Endodermal cell (in vitro differentiated cells): ENCODE measurements at regions not wholly inside any gene's neighbourhood (a gene's known extent, or its start where the extent isn't known, plus 50 kb on each side); places are given as distances from the start of the nearest gene placed in this dataset.

Source experiments
- DNase-seq: peaks from one replicate; pipeline ENCODE4 v3.0.0-alpha.2; 2017
- H3K27ac ChIP-seq: 2 replicates; pipeline ENCODE4 v1.5.1; 2013; ENCODE audit warnings: mild to moderate bottlenecking, low read depth, low read length, moderate library complexity
- H3K27me3 ChIP-seq: 2 replicates; pipeline ENCODE4 v1.6.1; 2013; ENCODE audit warnings: mild to moderate bottlenecking, low read length, moderate library complexity; ENCODE audit not compliant: insufficient read depth, control insufficient read depth, poor library complexity, severe bottlenecking
- H3K36me3 ChIP-seq: 2 replicates; pipeline ENCODE4 v1.7.0; 2013; ENCODE audit warnings: mild to moderate bottlenecking, low read length, moderate library complexity; ENCODE audit not compliant: control insufficient read depth, insufficient read depth
- H3K4me1 ChIP-seq: one replicate; pipeline ENCODE4 v1.7.0; 2013; ENCODE audit warnings: low read length; ENCODE audit not compliant: control insufficient read depth, insufficient read depth
- H3K4me3 ChIP-seq: 2 replicates; pipeline ENCODE4 v1.5.1; 2013; ENCODE audit warnings: mild to moderate bottlenecking, low read length, moderate library complexity
- H3K9ac ChIP-seq: 2 replicates; pipeline ENCODE4 v1.6.1; 2013; ENCODE audit warnings: mild to moderate bottlenecking, low read length, moderate library complexity; ENCODE audit not compliant: poor library complexity, severe bottlenecking; ENCODE audit errors: extremely low read depth
- H3K9me3 ChIP-seq: 2 replicates; pipeline ENCODE4 v1.6.1; 2013; ENCODE audit warnings: mild to moderate bottlenecking, low read length, moderate library complexity; ENCODE audit not compliant: control insufficient read depth
- H3K27ac Mint-ChIP-seq: 2 replicates; pipeline ENCODE4 v1.8.0; 2020; ENCODE audit warnings: mixed read lengths
- H3K27me3 Mint-ChIP-seq: 2 replicates; pipeline ENCODE4 v1.8.0; 2021; ENCODE audit warnings: mild to moderate bottlenecking, mixed read lengths; ENCODE audit not compliant: insufficient read depth
- H3K36me3 Mint-ChIP-seq: 2 replicates; pipeline ENCODE4 v1.8.0; 2020; ENCODE audit warnings: low read depth, mixed read lengths
- H3K4me1 Mint-ChIP-seq: 2 replicates; pipeline ENCODE4 v1.8.0; 2020; ENCODE audit warnings: mixed read lengths
- H3K4me3 Mint-ChIP-seq: 2 replicates; pipeline ENCODE4 v1.8.0; 2020; ENCODE audit warnings: mild to moderate bottlenecking, moderate library complexity, mixed read lengths
- H3K9me3 Mint-ChIP-seq: 2 replicates; pipeline ENCODE4 v1.8.0; 2020; ENCODE audit warnings: mild to moderate bottlenecking, mixed read lengths
- CTCF ChIP-seq: fragments of 200-600 bp; sonication (generic); conservative IDR thresholded peaks from 2 replicates; pipeline ENCODE4 v1.5.0; 2021; ENCODE audit warnings: antibody characterized with exemption, mild to moderate bottlenecking
- WGBS, 2 experiments: methylation state at CpG; one replicate each; pipeline versions ENCODE4 v1.1.5 to v1.1.7; 2013; ENCODE audit warnings: missing lambda C conversion rate in 2 of 2, mixed read lengths in 1 of 2; ENCODE audit not compliant: insufficient coverage in 1 of 2, insufficient read length in 1 of 2; 5-methylcytosine and 5-hydroxymethylcytosine counted together

GRCh38 chr9:107696302-107696701 lies 206.7 kb upstream of the KLF4 start:
- WGBS, 2 experiments = 80 to 92% methylated on average over 1 to 4 of the region's 5 CpGs
- H3K4me3 ChIP-seq = no peak overlapping the region
- H3K27ac Mint-ChIP-seq = no peak overlapping the region
- H3K27me3 ChIP-seq = peaks cover 64% of the 10 kb centered on the region
- no peak overlapping the region for H3K4me3 Mint-ChIP-seq
- no peak overlapping the region for H3K9ac ChIP-seq
- H3K4me1 Mint-ChIP-seq = peaks cover 1% of the 10 kb centered on the region
- H3K9me3 Mint-ChIP-seq = no peaks in the 10 kb centered on the region
- peaks cover 24% of the 10 kb centered on the region for H3K27me3 Mint-ChIP-seq
- H3K36me3 Mint-ChIP-seq = no peaks in the 10 kb centered on the region
- no peaks in the 10 kb centered on the region for H3K9me3 ChIP-seq
- H3K36me3 ChIP-seq = no peaks in the 10 kb centered on the region
- no peak overlapping the region for H3K27ac ChIP-seq
- no peak for DNase-seq
- TF ChIP-seq CTCF = no peak
- H3K4me1 ChIP-seq = no peaks in the 10 kb centered on the region

- Histone ChIP-seq H3K36me3 (no peaks in the 10 kb centered on the region), H3K4me3 (no peak overlapping the region), H3K27me3 (peaks cover 64% of the 10 kb centered on the region), H3K9me3 (peaks cover 9% of the 10 kb centered on the region), H3K9ac (no peak overlapping the region), H3K4me1 (no peaks in the 10 kb centered on the region), H3K27ac (no peak overlapping the region)
- 84 to 100% methylated on average over 1 of the region's 1 CpG for WGBS, 2 experiments
- H3K4me1 Mint-ChIP-seq = peaks cover 1% of the 10 kb centered on the region
- DNase-seq = no peak
- no peaks in the 10 kb centered on the region for H3K36me3 Mint-ChIP-seq
- peaks cover 3% of the 10 kb centered on the region for H3K9me3 Mint-ChIP-seq
- peaks cover 26% of the 10 kb centered on the region for H3K27me3 Mint-ChIP-seq
- H3K4me3 Mint-ChIP-seq = no peak overlapping the region
- no peak for TF ChIP-seq CTCF
- H3K27ac Mint-ChIP-seq = no peak overlapping the region
Measured at GRCh38 chr9:107694390-107694789, 204.8 kb upstream of the KLF4 start.

- Mint-ChIP-seq H3K27me3 (peaks cover 26% of the 10 kb centered on the region), H3K4me1 (no peaks in the 10 kb centered on the region), H3K9me3 (peaks cover 7% of the 10 kb centered on the region), H3K36me3 (no peaks in the 10 kb centered on the region), H3K4me3 (no peak overlapping the region), H3K27ac (no peak overlapping the region)
- 90 to 94% methylated on average over 5 to 7 of the region's 7 CpGs for WGBS, 2 experiments
- peaks cover 57% of the 10 kb centered on the region for H3K27me3 ChIP-seq
- peaks cover 11% of the 10 kb centered on the region for H3K9me3 ChIP-seq
- H3K36me3 ChIP-seq = no peaks in the 10 kb centered on the region
- TF ChIP-seq CTCF = no peak
- no peaks in the 10 kb centered on the region for H3K4me1 ChIP-seq
- no peak for DNase-seq
- H3K4me3 ChIP-seq = no peak overlapping the region
- no peak overlapping the region for H3K27ac ChIP-seq
- no peak overlapping the region for H3K9ac ChIP-seq
Measured at GRCh38 chr9:107693625-107694326, 204.2 kb upstream of the KLF4 start.
